GM21447 (cell line): ENCODE measurements at regions not wholly inside any gene's neighbourhood (a gene's known extent, or its start where the extent isn't known, plus 50 kb on each side); places are given as distances from the start of the nearest gene placed in this dataset.
"Not testable (repeated sequence)": the region's sequence is repeated elsewhere in the genome, so short reads cannot be mapped to it uniquely, and the experiment has no call there.

ENCODE experiments used
- ATAC-seq: cut with Tn5 transposase; IDR thresholded peaks from one replicate; pipeline ENCODE4 v1.9.1; 2021; ENCODE audit not compliant: unreplicated experiment

- no peak for ATAC-seq
Observed at GRCh38 chr2:2902547-2903281, 474.9 kb downstream of the EIPR1 start.

GRCh38 chr2:2901384-2902345 lies 476.0 kb downstream of the EIPR1 start:
- peak; percentile 88 for ATAC-seq

- no peak for ATAC-seq
Observed at GRCh38 chr2:2899826-2900225, 477.8 kb downstream of the EIPR1 start.

GRCh38 chr2:2898744-2899143 lies 478.9 kb downstream of the EIPR1 start:
- no peak for ATAC-seq

GRCh38 chr2:2896643-2897042 lies 481.0 kb downstream of the EIPR1 start:
- no peak for ATAC-seq

- ATAC-seq = no peak
Observed at GRCh38 chr2:2896011-2896410, 481.6 kb downstream of the EIPR1 start.

GRCh38 chr2:2894011-2894410 lies 483.6 kb downstream of the EIPR1 start:
- ATAC-seq = not testable (repeated sequence)

- no peak for ATAC-seq
Observed at GRCh38 chr2:2892892-2893291, 484.7 kb downstream of the EIPR1 start.

GRCh38 chr2:2892378-2892777 lies 485.2 kb downstream of the EIPR1 start:
- no peak for ATAC-seq

- no peak for ATAC-seq
Observed at GRCh38 chr2:2890901-2891300, 486.7 kb downstream of the EIPR1 start.

GRCh38 chr2:2890246-2890645 lies 487.4 kb downstream of the EIPR1 start:
- no peak for ATAC-seq

- no peak for ATAC-seq
Observed at GRCh38 chr2:2889646-2890045, 488.0 kb downstream of the EIPR1 start.

- no peak for ATAC-seq
Observed at GRCh38 chr2:2889141-2889540, 488.5 kb downstream of the EIPR1 start.

GRCh38 chr2:2887772-2888387 lies 489.7 kb downstream of the EIPR1 start:
- ATAC-seq = no peak

GRCh38 chr2:2886922-2887321 lies 490.7 kb downstream of the EIPR1 start:
- no peak for ATAC-seq

- no peak for ATAC-seq
Observed at GRCh38 chr2:2881499-2881898, 496.1 kb downstream of the EIPR1 start.

- no peak for ATAC-seq
Observed at GRCh38 chr2:2880938-2881337, 496.7 kb downstream of the EIPR1 start.

GRCh38 chr2:2879781-2880180 lies 497.8 kb downstream of the EIPR1 start:
- peak; percentile 99 for ATAC-seq

GRCh38 chr2:2879071-2879470 lies 498.5 kb downstream of the EIPR1 start:
- ATAC-seq = no peak

GRCh38 chr2:2877427-2877826 lies 500.2 kb downstream of the EIPR1 start:
- ATAC-seq = no peak

GRCh38 chr2:2876331-2877221 lies 501.0 kb downstream of the EIPR1 start:
- no peak for ATAC-seq
